Left ventricle myocardium inferior (tissue), 1 donor: ENCODE measurements at regions not wholly inside any gene's neighbourhood (a gene's known extent, or its start where the extent isn't known, plus 50 kb on each side); places are given as distances from the start of the nearest gene placed in this dataset.

Source experiments
- DNase-seq: peaks from one replicate; pipeline ENCODE4 v3.0.0-alpha.2; 2020
- H3K27ac ChIP-seq: fragments of 200-600 bp; replicated peaks from 2 replicates; pipeline ENCODE4 v1.8.0; 2021
- H3K27me3 ChIP-seq: fragments of 200-600 bp; 2 replicates; pipeline ENCODE4 v1.8.0; 2021; ENCODE audit warnings: low read depth
- H3K36me3 ChIP-seq: fragments of 200-600 bp; 2 replicates; pipeline ENCODE4 v1.8.0; 2021
- H3K4me1 ChIP-seq: fragments of 200-600 bp; 2 replicates; pipeline ENCODE4 v1.8.0; 2021
- H3K4me3 ChIP-seq: fragments of 200-600 bp; 2 replicates; pipeline ENCODE4 v1.8.0; 2021; ENCODE audit warnings: mild to moderate bottlenecking, moderate library complexity
- H3K9me3 ChIP-seq: fragments of 200-600 bp; replicated peaks from 2 replicates; pipeline ENCODE4 v1.8.0; 2021
- intact Hi-C: fragments of 100-400 bp; cut with micrococcal nuclease; formaldehyde crosslinking; loops from one replicate; pipeline ENCODE4 v1.11.0; 2022
- TF ChIP-seq, protein P1 (sequence below): fragments of 200-600 bp; IDR thresholded peaks from 2 replicates; pipeline ENCODE4 v1.8.0; 2021; ENCODE audit warnings: antibody characterized with exemption, mild to moderate bottlenecking, borderline replicate concordance
- donor health status: DM: no; HTN: yes; CAD: no; lungs with severe emphysema.

DNA sequence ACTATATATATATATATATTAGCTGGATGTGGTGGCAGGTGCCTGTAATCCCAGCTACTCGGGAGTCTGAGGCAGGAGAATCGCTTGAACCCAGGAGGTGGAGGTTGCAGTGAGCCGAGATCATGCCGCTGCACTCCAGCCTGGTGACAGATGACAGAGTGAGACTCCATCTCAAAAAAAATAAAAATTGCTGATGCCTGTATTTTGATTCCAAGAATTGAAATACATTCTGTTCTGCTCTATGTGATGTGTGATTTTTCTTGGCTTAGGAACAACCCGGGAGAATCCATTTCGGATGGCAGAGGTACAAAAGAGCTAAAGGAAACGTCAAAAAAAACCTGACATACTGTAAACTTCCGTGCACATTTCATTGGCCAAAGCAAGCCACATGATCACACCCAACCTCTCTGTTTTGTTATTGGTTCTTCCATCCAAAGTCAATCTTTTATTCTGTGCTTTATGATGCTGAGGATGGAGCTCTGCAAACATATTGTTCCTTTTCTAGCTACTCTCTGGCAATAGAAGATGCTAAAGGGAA is 478.1 kb upstream of the MAP2 start:
- no peaks in the 10 kb centered on the region for H3K4me1 ChIP-seq
- H3K27me3 ChIP-seq, result no peaks in the 10 kb centered on the region
- no peak overlapping the region for H3K27ac ChIP-seq
- no peaks in the 10 kb centered on the region for H3K9me3 ChIP-seq
- no peaks in the 10 kb centered on the region for H3K36me3 ChIP-seq
- intact Hi-C loops, result no loop called here
- TF ChIP-seq, protein P1, sequence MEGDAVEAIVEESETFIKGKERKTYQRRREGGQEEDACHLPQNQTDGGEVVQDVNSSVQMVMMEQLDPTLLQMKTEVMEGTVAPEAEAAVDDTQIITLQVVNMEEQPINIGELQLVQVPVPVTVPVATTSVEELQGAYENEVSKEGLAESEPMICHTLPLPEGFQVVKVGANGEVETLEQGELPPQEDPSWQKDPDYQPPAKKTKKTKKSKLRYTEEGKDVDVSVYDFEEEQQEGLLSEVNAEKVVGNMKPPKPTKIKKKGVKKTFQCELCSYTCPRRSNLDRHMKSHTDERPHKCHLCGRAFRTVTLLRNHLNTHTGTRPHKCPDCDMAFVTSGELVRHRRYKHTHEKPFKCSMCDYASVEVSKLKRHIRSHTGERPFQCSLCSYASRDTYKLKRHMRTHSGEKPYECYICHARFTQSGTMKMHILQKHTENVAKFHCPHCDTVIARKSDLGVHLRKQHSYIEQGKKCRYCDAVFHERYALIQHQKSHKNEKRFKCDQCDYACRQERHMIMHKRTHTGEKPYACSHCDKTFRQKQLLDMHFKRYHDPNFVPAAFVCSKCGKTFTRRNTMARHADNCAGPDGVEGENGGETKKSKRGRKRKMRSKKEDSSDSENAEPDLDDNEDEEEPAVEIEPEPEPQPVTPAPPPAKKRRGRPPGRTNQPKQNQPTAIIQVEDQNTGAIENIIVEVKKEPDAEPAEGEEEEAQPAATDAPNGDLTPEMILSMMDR, result no peak
- H3K4me3 ChIP-seq, result no peak overlapping the region
- no peak for DNase-seq

DNA sequence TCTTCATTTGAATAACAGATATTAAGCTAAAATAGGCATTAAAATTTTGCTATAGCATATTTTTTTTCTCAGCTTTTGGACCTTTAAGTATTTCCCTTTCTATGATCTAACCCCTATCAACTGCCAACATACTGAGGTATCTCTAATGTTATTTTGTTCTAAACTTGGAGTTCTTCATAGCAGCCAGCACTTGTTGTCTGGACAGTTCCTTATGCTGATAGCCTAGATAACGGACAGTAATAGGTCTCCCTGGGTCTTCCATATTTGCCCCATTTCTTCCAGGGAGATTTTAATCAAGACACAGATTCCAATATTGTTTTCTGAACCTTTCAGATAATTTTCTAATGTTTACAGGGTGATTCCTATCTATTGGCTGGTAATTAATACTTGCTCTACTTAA is 475.8 kb upstream of the MAP2 start:
- intact Hi-C loops, result no loop called here
- Histone ChIP-seq H3K4me3 (no peak overlapping the region), H3K27ac (no peak overlapping the region), H3K27me3 (no peaks in the 10 kb centered on the region), H3K36me3 (no peaks in the 10 kb centered on the region), H3K9me3 (no peaks in the 10 kb centered on the region), H3K4me1 (no peaks in the 10 kb centered on the region)
- TF ChIP-seq, protein P1, result no peak
- DNase-seq, result no peak

DNA sequence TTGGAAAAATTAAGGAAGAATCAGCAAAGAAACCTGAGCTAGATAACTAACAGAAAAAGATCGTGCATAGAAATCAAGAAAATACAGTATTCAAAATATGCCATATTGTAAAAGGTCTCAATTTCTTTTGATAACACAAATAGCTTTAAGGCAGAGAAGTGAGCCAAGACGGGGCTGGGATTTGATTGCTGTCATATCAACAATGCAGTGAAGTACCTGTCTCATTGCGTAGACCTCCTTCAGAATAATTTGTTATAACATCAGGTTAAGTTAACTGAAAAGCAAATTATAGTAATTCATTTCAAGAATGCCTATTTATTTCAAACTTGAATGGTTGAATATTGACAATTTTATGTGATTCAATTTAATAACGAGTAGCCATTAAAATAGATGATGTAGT is 453.8 kb upstream of the MAP2 start:
- Histone ChIP-seq H3K9me3 (peaks cover 17% of the 10 kb centered on the region), H3K27ac (no peak overlapping the region), H3K27me3 (no peaks in the 10 kb centered on the region), H3K4me3 (no peak overlapping the region), H3K36me3 (no peaks in the 10 kb centered on the region), H3K4me1 (no peaks in the 10 kb centered on the region)
- intact Hi-C loops, result no loop called here
- no peak for DNase-seq
- TF ChIP-seq, protein P1, result no peak

DNA sequence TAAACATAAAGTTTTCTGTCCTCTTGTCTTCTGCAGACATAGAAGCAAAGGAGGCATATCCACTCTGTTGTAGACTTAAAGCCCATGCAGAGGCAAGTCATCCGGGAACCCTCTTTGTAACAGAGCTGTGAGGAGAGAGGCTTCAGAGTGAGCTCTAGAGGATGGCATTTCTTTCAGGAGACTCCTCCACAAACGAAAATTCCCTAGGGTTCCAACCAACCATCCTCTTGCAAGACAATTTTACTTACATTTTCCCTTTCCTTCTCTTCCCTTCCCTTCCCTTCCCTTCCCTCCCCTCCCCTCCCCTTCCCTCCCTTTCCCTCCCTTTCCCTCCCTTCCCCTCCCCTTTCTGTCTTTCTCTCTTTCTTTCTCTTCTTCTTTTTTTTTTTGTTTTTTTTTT is 446.3 kb upstream of the MAP2 start:
- H3K27ac ChIP-seq, result no peak overlapping the region
- no peaks in the 10 kb centered on the region for H3K9me3 ChIP-seq
- H3K36me3 ChIP-seq, result no peaks in the 10 kb centered on the region
- no peaks in the 10 kb centered on the region for H3K27me3 ChIP-seq
- intact Hi-C loops, result no loop called here
- TF ChIP-seq, protein P1, result no peak
- no peak overlapping the region for H3K4me3 ChIP-seq
- no peak for DNase-seq
- H3K4me1 ChIP-seq, result no peaks in the 10 kb centered on the region

DNA sequence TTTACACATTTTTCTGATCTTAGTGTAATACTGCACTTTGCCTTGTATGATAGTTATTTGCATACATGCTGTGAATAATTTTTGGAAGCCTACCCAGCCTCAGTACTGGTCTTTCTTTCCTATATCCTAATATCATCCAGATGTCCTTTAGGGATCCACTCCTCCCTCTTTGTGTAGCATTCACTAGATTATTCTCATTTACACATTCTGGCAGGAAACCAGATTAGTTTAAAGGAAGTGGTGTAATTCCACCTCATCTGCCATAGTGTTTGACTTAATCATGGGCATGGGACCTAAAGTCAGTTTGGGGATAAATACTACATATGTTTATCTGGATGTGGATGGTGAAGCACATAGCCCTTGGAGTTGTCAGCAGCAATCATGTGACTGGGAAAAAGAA is 444.9 kb upstream of the MAP2 start:
- DNase-seq, result no peak
- intact Hi-C loops, result no loop called here
- no peak overlapping the region for H3K27ac ChIP-seq
- no peaks in the 10 kb centered on the region for H3K27me3 ChIP-seq
- H3K9me3 ChIP-seq, result no peaks in the 10 kb centered on the region
- TF ChIP-seq, protein P1, result no peak
- no peaks in the 10 kb centered on the region for H3K4me1 ChIP-seq
- no peaks in the 10 kb centered on the region for H3K36me3 ChIP-seq
- H3K4me3 ChIP-seq, result no peak overlapping the region

DNA sequence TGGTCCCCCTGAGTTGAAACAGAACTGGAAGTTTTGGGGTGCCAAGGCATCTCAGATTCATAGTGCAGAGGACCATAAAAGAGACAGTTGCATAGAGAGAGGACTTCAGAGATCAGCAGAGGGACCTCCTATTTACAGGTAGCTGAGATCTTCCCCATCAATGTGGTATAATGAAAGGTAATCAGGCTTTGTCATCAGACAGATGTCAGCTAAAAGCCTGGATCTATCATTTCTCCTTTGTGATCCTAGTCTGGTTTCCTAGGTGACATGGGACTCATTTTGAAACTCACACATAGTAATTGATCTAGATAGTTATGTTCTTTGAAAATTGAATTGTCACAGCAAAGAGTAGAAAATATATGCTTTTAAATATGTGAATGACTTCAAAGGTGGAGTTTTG is 443.5 kb upstream of the MAP2 start:
- Histone ChIP-seq H3K27ac (no peak overlapping the region), H3K4me3 (no peak overlapping the region), H3K36me3 (no peaks in the 10 kb centered on the region), H3K27me3 (no peaks in the 10 kb centered on the region), H3K4me1 (no peaks in the 10 kb centered on the region), H3K9me3 (no peaks in the 10 kb centered on the region)
- TF ChIP-seq, protein P1, result no peak
- no peak for DNase-seq
- intact Hi-C loops, result no loop called here
